GM21526 (cell line): ENCODE measurements at regions not wholly inside any gene's neighbourhood (a gene's known extent, or its start where the extent isn't known, plus 50 kb on each side); places are given as distances from the start of the nearest gene placed in this dataset.
"Not testable (repeated sequence)": the region's sequence is repeated elsewhere in the genome, so short reads cannot be mapped to it uniquely, and the experiment has no call there.

ENCODE experiments used
- ATAC-seq: cut with Tn5 transposase; IDR thresholded peaks from one replicate; pipeline ENCODE4 v1.9.1; 2021; ENCODE audit warnings: moderate library complexity; ENCODE audit not compliant: unreplicated experiment, low FRiP score

DNA sequence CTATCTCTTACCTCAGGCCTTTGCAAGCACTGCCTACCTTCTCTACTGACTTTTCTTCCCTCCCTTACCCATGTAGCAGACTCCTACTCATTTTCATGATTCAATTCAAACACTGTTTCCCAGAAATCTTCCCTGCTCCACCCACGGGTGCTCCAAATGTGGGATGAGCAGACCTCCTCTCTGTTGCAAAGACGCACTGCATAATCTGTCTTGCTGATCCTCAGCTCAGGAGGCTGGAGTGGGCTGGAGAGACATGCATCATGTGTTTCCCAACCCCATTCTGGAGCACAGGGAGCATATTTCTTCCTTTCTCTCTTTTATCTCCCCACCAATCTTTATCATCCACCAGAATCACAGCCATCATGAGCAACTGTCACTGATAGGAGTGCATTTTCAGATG is 459.9 kb upstream of the NFIA start:
- no peak for ATAC-seq

DNA sequence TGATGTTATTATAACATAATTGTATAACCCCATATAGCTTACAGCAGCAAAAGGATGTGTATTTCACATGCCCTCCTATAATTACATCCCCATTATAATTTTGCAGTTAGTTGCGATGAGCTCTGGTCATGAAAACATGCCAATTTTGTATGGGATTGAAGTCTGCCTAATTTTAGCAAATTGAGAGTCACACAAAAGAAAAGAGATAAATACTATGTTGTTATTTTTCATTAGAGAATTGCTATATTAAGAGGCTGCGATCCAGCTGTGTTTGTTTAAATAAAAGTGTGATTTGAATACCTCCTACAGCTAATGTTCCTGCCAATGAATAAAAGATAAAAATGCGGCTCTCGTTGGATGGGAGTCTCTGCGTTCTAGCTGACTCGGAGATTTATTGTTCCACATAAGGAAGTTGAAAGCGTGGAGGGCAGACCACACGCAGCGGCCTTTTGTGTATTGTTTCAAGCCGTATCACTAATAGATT is 461.0 kb upstream of the NFIA start:
- no peak for ATAC-seq

DNA sequence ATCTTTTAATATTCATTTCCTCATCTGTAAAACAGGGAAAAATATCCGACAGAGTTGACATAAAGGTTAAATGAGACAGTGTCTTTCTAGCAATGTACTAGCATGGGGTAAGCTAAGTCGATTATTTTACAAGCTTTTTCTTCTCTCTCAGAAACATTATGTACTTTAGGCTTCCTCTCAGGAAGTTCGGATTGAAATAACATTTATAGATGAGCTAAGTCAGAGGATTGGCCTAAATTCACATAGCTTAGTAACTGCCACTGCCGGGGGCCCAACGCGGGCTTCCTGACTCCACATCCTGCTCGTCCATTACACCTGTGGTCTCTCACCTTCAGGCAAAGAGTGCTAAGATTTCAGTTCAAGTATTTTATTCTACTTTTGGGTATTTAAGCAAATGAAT is 462.3 kb upstream of the NFIA start:
- ATAC-seq, result no peak

DNA sequence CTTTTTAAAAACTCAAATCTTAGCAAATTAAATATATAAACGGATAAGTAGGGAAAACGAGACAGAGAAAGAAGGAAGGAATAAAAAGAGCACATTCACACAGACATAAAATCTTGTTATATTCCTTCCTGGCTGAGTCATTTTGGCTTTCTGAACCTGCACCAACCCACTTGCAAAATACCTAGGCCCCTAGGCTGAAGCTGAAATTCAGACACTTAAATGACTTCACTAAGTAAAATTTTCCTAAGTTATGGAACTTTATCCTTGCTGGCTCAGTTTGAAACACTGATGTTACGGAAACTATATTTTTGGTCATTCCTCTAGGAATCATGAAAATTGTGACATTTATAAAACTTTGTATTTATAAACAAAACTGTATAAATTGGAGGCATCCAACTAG is 462.8 kb upstream of the NFIA start:
- no peak for ATAC-seq

DNA sequence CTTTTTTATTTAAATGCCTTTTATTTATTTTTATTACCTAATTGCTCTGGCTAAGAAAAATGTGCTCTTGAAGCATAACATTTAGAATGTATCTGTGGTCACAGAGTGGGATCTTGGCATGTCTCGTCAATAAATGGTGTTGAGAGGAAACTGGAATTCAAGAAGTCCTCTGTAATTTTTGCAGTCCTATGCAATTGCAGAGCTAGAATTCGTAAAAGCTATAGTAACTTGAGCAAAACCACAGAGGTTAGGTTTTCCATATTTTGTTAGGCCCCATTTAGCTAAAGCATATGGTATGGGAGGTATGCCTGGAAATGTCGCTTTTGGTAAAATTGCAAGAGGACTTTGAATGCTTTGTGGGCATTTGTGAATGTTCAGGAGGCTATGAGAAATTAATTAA is 466.7 kb upstream of the NFIA start:
- no peak for ATAC-seq

DNA sequence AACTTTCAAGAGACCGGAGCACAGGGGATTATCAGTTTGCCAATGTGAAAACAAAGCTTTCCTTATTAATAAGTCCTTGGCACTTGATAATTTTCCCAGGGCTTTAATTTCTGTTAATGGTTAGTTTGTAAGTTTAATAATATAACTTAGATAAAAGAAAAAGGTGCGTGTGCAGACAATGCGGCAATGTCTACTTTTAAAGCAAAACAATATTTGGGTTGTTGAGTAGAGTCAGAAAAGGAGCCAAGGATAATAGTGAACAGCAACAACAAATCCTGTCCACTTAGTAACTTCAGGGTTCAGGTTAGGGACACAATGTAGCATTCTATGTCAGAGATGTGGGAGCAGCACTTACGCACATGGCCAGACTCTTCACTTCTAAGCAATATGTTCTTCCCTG is 469.6 kb upstream of the NFIA start:
- no peak for ATAC-seq

DNA sequence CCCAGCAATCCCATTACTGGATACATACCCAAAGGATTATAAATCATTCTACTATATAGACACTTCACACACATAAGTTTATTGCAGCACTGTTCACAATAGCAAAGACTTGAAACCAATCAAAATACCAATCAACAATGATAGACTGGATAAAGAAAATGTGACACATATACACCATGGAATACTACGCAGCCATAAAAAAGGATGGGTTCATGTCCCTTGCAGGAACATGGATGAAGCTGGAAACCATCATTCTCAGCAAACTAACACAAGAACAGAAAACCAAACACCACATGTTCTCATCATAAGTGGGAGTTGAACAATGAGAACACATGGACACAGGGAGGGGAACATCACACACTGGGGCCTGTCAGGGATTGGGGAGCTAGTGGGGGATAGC is 475.4 kb upstream of the NFIA start:
- not testable (repeated sequence) for ATAC-seq

DNA sequence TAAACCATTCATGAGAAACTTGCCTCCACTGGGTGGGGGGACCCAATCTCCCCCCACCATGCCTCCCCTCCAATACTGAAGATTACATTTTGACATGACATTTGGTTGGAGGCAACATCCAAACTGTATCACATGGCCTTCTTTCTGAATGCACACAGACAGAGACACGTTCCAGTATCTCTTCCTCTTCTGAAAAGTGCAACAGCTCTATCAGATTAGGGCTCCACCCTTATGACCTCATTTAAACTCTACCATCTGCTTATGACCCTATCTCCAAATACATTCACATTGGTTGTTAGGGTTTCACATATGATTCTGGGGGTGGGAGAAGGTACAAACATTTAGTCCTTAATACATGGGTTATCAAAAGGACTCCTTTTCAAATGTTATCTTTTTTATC is 481.8 kb upstream of the NFIA start:
- no peak for ATAC-seq

DNA sequence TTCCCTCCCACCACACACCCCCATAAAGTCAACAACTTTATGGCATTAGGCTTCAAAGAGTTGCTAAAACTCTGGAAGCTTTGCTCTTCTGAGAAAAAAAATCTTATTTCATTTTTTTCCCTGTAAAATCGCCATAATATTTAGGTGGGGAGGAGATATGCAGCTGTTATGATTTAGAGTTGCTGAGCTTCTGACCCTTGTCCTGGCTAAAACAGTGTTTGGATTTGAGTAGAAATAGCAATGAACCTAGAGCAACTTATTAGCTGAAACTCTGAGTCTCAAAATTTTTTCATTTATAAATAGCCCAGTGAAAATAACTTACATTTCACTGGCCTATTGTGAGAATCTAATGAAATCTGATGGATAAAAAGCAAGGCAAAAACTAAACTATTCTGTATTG is 482.8 kb upstream of the NFIA start:
- no peak for ATAC-seq

DNA sequence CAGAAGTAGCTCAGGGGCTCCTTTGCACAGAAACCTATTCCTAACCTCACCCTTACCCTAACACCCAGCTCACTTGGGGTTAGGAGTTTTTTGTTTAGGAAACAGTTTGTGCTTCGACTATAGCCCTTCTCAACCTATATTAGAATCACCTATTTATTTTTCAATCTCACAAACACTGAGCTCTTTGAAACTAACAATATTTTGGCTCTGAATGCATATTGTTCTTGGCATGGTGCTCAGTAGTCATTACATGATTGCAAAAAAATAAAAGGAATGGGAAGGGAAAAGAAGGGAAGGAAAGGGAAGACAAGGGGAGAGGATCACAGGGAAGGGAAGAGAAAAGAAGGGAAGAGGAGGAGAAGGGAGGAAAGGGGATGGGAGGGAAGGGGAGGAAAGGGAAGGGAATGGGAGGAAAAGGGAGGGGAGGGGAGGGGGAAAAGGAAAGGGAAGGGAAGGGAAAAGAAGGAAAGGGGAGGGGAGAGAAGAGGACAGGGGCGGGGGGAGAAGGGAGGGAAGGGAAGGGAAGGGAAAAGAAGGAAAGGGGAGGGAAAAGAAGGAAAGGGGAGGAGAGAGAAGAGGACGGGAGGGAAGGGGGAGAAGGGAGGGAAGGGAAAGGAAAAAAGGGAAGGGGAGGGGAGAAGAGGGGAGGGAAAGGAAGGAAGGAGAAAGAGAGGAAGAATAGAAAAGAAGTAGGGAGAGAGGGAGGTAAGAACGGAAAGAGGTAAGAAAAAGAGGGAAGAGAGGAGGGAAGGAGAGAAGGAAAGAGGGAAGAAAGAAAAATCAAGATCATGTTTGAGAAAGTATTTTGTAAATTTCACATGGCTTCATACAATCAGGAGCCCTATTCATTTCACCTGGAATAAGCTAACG is 484.1 kb upstream of the NFIA start:
- no peak for ATAC-seq

DNA sequence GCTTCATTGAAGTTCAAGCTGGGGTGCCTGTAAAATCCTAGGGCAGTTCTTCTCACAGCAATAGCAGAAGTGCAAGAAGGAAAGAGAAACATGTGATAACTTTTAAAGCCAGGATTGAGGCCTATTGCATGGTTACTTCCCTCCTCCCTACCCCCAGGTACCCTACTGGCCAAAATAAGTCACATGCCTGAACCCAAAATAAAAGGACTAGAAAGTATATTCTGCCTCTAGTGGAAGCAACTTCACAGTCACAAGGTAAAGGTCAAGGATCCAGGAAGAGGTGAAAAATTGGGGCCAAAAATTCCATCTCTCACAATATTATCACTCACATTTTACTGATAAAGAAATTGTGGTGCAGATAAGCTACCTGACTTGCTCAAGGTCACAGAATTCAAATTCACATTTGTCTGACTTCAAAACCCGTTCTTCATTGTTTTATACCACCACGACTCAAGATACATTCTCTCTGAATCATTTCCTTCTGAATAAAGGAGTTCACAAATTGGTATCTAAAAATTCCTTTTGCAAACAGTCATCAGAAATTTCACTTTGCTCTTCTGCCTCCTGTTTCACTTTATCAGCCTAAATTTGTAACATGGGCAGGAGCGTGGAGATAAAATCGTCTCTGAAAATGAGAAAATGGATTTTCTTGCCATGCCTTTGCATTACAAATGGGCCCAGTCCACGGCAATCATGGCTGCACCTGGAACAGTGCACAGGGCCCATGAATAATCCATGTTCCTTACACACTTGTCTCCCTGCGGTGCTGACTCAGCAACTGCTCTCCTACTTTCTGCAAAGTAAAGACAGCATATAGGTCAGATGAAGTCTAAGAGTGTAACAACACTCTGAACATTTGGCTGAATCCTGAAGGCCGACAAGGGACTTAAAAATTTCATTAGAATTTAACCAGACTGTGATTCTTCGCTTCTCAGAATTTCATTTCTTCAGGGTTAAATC is 485.3 kb upstream of the NFIA start:
- ATAC-seq, result no peak

DNA sequence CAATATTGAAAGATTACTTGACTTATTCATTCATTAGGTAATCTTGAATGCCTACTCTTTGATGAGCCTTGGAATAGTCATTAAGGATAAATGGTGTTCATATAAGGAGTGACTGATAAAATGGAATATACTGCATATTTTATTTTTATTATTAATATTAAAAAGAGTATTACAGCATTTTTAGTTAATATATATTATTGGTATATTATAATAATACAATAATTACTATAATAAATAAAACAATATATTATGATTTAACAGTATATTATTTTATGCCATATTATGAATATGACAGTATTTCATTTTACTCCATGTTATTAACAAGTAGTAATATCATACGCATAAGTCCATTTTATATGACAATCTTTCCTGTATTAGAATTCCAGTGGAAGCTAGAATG is 490.8 kb upstream of the NFIA start:
- ATAC-seq, result no peak

DNA sequence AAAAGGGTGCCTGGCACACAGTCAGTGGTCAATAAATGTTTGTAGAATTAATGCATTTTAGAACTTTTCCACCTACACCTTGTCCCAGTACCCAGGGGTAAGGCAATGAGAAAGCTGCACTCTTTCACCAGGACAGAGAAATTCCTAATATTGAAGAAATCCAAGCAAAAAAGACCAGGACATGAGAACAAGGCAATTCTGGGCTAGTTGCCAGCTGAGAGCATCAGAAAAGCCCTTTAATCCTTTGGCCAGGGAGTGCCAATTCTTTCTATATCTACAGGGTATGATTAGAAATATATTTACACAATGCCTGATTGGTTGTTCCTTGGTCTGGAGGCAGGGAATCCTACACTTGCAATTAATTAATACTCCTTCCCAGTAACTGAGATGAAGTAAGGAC is 492.4 kb upstream of the NFIA start:
- no peak for ATAC-seq

DNA sequence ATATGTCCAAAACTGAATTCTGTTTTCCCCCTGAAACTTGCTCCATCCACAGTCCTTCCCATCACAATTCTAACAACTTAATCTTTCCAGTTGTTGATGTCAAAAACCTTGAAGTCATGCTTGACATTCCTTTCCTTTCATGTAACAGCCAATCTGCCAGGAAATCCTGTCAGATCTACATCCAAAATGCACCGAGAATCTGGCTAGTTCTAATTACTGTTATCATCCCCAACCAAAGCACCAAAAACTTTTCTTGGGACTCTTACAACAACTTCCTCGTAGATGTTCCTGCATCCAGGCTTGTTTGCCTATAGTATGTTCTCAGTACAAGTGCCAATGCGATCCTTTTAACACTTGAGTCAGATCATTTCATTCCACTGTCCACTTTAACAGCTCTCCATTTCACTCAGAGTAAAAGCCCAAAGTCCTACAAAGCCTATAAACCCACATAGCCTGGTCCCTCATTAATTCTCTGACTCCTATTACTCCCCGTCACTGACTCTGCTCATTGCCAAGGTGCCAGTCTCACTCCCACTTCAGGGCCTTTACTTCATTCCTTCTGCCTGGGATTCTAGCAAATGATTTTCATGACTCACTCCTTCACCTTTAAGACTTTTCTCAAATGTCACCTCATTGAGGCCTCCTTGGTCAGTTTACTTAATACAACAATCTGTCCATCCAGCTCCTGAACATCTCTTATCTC is 493.2 kb upstream of the NFIA start:
- ATAC-seq, result no peak

DNA sequence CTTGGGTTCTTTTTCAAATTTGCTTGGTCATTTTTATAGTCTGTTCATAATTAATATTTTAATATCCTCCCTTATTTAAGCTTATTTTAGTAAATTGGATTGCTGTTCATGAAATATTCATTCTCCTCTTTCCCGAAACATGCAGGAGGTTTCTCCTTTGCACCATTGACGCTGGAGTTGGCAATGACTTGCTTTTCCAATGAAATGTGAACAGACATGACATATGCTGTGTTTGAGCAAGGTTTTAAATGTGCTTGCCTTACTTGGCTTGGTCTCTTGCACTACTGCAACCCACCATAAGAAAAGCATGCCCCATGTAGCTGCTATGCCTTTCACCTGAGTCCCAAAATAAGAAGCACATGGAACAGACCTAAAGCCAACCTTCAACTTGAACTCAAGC is 498.0 kb upstream of the NFIA start:
- ATAC-seq, result no peak

DNA sequence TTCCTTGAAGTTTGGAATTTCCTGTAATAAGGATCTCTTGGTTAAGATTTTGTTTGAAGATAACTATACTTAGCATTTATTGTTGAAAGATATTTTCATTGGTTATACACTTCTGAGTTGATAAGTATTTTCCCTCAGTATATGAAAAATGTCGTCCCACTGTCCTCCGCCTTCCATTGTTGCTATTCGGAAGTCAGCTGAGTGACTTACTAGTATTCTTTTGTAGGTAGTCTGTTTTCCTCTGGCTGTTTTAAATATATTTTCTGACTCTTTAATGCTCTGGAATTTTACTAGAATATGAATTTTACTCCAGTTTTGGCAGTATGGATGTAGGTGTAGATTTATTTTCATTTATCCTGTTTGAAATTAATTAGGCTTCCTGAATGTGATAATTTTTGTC is 498.7 kb upstream of the NFIA start:
- no peak for ATAC-seq

DNA sequence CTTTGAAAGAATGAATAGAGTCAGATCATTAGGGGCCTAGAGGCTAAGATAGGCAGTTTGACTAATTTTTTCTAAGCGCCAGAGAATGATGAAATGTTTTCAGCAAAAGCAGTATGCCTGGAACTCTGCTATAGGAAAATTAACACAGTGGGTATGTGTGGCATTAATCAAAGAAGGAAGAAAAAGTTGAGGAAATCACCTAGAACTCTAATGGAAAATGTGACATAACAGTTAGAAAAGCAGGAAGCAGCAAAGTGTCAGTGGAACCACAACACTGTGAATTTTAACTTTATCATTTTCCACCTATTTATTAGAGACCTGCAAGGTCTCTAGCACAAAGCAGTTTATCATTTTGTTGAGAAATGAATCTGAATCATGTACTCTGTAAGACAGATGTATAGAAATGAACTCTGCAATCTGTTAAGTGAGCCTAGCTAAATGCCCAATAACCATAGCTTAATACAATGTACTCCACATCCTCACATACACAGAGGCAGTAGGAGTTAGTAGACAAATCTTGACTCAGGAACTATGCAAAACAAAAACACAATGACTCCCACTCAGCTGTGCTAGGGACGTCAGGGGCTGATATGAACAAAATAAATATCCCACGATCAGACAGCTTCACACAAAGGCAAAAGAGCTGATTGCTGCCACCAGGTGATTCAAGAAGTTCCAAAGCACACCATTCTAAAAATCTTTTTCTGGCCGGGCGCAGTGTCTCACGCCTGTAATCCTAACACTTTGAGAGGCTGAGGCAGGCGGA is 500.7 kb upstream of the NFIA start:
- no peak for ATAC-seq

DNA sequence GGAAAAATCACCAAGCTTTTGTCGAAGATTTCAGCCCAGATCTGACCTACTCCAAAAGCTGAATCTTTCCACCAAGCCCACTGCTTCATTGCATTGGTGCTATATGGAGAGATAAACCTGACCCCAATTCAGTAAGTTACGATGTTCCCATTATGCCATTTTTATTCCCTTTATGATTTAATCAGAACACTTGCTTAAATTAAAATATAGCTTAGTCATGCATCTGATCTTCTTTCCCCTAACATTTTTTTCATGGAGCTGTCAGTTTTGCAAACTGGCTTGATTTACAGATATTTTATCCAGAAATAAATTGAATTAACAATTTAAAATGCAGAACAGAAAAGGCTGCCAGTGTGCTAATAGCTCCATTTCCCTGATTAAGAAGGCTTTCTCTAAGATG is 503.5 kb upstream of the C1orf87 start:
- ATAC-seq, result no peak

DNA sequence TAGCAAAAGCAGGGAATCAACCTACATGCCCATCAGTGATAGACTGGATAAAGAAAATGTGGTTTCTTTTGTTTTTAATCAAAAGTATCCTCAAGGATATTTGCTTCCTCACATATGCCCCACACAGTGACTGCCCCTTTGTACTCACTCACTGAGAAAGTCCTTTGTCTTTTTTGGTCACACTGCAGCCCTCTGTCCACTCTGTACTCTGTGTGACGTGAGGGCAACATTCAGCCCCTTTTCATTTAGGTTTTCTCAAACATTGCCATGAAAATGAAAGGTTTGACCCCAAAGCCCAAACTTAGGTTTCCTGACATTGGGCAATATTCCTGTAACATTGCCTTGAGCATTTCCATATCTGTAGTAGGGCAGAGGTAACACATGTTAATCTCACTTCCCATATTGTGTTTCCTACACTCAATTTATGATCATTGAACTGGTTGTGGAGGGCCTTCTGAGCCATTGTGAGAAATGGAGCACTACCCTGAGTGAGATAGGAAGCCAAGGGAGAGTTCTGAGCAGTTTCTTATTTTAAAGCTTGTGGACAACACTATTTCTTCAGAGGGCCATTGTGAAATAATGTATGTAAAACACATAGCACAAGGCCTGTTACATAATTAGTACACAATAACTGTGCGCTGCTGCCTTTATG is 501.9 kb upstream of the C1orf87 start:
- ATAC-seq, result no peak
